HL-60 (cell line): ENCODE measurements at regions not wholly inside any gene's neighbourhood (a gene's known extent, or its start where the extent isn't known, plus 50 kb on each side); places are given as distances from the start of the nearest gene placed in this dataset.
"Not testable (repeated sequence)": the region's sequence is repeated elsewhere in the genome, so short reads cannot be mapped to it uniquely, and the experiment has no call there.

Experiments
- DNase-seq, 2 experiments: peaks; one replicate each; pipeline ENCODE4 v3.0.0-alpha.2; 2010 to 2020; ENCODE audit warnings: low read depth in 1 of 2, low spot score in 1 of 2
- H3K27ac ChIP-seq: fragments of 250-450 bp; sonication (Bioruptor Pico); replicated peaks from 2 replicates; pipeline ENCODE4 v1.5.1; 2020; ENCODE audit warnings: mild to moderate bottlenecking, moderate library complexity
- H3K27me3 ChIP-seq: fragments of 250-450 bp; sonication (Bioruptor Pico); 2 replicates; pipeline ENCODE4 v1.5.1; 2021; ENCODE audit warnings: mild to moderate bottlenecking, moderate library complexity; ENCODE audit not compliant: insufficient read depth, poor library complexity, severe bottlenecking
- H3K4me3 ChIP-seq: replicated peaks from 2 replicates; pipeline ENCODE4 v1.5.1; 2011; ENCODE audit warnings: mild to moderate bottlenecking, control low read depth, low read length; ENCODE audit not compliant: insufficient read depth
- GABPA ChIP-seq: IDR thresholded peaks from 2 replicates; pipeline ENCODE4 v1.6.1; 2012; ENCODE audit warnings: low read depth
- POLR2AphosphoS5 ChIP-seq: IDR thresholded peaks from 2 replicates; pipeline ENCODE4 v1.6.1; 2012; ENCODE audit warnings: low read depth
- TF ChIP-seq, protein P1 (sequence below): IDR thresholded peaks from 2 replicates; pipeline ENCODE4 v1.6.1; 2012; ENCODE audit warnings: low read depth; ENCODE audit not compliant: insufficient replicate concordance

DNA sequence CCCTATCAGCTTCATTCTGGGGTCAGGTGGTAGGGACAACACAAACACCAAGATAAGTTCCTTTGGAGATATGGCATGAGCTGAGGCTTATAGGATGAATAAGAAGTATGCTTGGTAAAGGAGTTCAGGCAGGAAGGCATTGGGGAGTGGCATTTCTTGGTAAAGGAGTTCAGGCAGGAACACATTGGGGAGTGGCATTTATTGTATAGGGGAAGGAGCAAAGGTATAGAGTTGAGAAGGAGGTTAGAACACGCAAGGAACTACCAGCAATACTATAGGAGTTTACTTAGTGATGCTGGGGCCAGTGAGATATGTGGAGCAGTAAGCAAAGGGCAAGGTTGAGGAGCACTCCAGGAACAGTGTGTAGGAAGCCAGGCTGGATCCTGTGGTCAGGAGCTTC lies 625.9 kb downstream of the TTLL7 start:
- H3K27ac ChIP-seq, H3K27me3 ChIP-seq, DNase-seq, H3K4me3 ChIP-seq: not testable (repeated sequence)

DNA sequence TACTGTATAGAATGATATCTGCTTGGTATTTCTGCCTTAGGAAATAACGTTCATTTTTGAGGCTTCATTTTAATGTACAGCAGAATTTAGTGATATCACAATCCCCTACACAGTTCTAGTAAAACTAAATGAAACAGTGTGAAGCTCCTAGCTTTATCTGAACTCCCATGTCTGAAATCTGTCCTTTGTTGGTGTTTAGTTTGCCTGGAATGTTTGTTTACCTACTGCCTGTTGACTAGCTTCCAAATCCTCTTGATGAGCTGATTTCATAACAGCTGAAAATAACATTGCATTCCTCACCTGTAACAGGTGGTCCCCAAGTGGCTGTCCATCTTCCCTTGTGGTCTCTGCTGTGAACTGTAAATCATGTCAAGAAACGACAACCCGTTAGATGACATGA lies 629.1 kb downstream of the TTLL7 start:
- not testable (repeated sequence) for DNase-seq, H3K27ac ChIP-seq, H3K27me3 ChIP-seq, H3K4me3 ChIP-seq

DNA sequence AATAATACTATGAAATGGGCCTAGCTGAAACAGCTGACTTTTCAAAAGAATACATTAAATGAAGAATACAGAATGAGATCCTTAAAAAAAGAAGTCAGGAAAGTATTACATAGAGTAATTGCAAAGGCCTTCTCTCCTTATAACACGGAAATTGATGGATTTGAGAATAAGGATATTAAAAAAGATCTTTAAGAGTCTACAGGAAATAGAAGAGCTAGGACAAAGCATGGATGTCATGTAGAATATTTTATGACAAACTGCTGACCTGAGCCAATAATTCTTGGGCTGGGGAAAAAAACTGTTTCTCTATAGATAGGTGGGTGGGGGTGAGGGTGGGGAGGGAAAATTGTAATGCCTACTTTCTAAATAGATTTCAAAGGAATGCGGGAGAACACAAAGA lies 633.6 kb downstream of the TTLL7 start:
- H3K27ac ChIP-seq, H3K4me3 ChIP-seq, H3K27me3 ChIP-seq, DNase-seq: not testable (repeated sequence)

DNA sequence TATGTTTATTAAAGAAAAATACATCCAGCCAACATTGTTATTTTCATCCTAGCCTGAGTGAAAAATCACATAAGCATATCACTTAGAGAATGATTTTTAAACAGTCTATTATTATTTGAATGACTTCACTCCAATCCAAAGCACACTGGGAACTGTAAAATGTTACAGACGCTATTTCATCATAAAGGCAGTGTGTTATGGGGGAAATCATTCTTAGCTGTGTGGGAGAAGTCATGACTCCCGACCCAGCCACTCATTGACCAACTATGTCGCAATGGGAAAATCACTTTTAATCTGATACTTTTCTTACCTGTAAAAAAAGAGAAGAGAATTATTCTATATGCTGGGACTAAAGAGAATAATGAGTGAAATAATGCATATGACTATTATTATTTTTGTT lies 653.6 kb downstream of the TTLL7 start:
- not testable (repeated sequence) for H3K4me3 ChIP-seq, H3K27ac ChIP-seq, DNase-seq, H3K27me3 ChIP-seq

DNA sequence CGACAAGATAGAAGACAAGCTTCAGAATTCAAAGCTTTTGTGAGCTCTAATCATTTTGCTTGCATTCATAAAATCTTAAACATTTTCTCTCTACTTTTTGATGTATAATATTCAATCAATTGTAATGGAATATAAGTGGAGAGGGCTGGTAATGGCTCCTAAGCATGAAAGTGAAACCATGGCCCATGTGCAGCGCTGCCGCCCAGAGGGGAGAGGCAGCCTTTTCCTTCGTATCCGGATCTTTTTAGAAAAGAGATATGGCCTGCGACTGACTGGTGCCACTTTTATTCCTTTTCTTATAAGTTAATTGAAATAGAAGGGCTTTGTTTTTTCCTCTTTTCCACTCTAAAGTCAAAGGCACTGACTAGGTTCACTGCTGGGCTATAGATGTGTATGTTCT lies 655.2 kb downstream of the TTLL7 start:
- not testable (repeated sequence) for H3K27me3 ChIP-seq, H3K4me3 ChIP-seq, DNase-seq, H3K27ac ChIP-seq

DNA sequence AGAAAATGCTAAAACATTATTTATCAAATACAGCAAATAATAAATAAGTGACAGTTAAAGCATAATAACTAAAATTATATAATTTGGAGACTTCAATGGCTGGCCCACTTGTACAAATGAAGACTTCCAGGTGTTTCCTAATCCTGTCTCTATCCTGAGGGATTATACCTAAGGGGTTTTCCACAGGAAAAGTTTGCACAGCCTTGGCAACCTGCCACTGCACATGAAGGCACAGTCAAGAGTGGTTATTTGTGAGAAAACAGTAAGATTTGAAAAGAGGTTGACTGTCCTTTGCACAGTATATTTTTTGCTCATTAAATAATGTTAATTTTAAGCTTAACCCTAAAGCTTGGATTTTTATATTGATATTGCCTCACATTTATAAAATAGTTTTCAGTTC lies 655.9 kb downstream of the TTLL7 start:
- not testable (repeated sequence) for DNase-seq, H3K27ac ChIP-seq, H3K4me3 ChIP-seq, H3K27me3 ChIP-seq

DNA sequence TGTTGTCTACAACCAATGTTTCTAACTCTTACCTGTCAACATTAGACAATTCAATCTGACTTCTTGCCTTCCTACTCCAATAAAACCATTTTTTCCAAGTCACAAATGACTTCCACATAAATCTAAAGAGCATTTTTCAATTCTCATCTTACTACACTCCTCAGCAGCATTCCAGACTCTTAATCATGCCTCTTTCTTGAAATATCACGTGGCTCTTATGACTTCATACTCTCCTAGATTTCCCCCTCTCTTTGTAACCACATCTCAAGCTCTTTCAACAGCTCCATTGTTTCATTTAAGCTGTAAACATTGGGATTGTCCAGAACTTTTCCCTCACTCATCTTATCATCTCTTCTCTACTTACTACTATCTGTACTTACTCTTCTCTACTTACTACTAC lies 666.6 kb downstream of the TTLL7 start:
- not testable (repeated sequence) for H3K27ac ChIP-seq, H3K27me3 ChIP-seq, H3K4me3 ChIP-seq, DNase-seq

DNA sequence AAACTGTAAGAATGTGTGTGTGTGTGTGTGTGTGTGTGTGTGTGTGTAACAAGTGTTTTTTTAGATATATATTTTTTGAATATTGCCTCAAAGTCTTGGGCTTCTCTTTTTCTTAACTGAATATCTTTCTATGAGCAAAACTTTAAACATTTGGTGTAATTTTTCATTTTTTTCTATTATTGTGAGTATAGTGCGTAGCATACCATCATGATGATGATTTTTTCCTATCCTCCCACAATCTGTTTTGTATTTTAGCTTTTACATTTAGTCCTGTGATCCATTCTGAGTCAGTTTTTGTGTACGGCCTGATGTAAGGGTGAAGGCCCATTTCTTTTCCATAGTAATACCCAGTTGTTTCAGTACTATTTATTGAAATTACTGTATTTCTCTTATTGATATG lies 680.6 kb downstream of the TTLL7 start:
- Histone ChIP-seq H3K4me3 (no peak overlapping the region), H3K27ac (no peak overlapping the region), H3K27me3 (no peaks in the 10 kb centered on the region)
- DNase-seq: no peak
- TF ChIP-seq GABPA (no peak), POLR2AphosphoS5 (no peak)
- TF ChIP-seq, protein P1, sequence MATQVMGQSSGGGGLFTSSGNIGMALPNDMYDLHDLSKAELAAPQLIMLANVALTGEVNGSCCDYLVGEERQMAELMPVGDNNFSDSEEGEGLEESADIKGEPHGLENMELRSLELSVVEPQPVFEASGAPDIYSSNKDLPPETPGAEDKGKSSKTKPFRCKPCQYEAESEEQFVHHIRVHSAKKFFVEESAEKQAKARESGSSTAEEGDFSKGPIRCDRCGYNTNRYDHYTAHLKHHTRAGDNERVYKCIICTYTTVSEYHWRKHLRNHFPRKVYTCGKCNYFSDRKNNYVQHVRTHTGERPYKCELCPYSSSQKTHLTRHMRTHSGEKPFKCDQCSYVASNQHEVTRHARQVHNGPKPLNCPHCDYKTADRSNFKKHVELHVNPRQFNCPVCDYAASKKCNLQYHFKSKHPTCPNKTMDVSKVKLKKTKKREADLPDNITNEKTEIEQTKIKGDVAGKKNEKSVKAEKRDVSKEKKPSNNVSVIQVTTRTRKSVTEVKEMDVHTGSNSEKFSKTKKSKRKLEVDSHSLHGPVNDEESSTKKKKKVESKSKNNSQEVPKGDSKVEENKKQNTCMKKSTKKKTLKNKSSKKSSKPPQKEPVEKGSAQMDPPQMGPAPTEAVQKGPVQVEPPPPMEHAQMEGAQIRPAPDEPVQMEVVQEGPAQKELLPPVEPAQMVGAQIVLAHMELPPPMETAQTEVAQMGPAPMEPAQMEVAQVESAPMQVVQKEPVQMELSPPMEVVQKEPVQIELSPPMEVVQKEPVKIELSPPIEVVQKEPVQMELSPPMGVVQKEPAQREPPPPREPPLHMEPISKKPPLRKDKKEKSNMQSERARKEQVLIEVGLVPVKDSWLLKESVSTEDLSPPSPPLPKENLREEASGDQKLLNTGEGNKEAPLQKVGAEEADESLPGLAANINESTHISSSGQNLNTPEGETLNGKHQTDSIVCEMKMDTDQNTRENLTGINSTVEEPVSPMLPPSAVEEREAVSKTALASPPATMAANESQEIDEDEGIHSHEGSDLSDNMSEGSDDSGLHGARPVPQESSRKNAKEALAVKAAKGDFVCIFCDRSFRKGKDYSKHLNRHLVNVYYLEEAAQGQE: no peak

DNA sequence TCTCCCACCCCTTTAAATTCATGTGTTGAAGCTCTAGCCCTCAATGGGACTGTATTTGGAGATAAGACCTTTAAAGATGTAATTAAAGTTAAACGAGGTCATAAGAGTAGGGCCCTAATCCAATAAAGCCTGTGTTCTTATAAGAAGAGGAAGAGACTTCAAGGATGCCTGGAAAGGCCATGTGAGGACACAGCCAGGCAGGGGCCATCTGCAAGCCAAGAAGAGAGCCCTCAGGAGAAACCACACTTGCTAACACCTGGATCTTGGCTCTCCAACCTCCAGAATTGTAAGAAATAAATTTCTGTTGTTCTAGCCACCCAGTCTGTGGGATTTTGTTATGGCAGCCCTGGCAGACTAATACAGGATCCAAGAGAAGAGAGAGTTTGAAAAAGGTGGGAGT lies 683.5 kb downstream of the TTLL7 start:
- not testable (repeated sequence) for H3K27me3 ChIP-seq, DNase-seq, H3K4me3 ChIP-seq, H3K27ac ChIP-seq

DNA sequence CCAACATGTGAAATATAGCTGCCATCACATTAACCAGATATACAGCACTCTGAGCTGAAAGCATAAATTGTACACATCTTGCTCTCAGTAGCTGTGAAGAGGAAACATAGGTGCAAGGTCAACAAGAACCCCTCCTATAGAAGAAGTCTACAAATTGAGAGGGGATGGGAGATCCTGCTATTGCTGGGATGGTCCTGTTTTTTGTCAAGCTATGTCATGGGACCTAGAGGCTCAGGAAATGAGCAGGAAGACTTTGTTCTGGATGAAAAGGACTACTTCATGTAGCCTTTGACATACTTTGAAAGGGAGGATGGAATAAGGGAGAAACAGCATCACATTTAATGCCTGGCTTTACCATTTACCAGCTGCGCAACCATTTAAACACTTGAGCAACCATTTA lies 688.8 kb downstream of the TTLL7 start:
- DNase-seq, H3K27ac ChIP-seq, H3K27me3 ChIP-seq, H3K4me3 ChIP-seq: not testable (repeated sequence)

DNA sequence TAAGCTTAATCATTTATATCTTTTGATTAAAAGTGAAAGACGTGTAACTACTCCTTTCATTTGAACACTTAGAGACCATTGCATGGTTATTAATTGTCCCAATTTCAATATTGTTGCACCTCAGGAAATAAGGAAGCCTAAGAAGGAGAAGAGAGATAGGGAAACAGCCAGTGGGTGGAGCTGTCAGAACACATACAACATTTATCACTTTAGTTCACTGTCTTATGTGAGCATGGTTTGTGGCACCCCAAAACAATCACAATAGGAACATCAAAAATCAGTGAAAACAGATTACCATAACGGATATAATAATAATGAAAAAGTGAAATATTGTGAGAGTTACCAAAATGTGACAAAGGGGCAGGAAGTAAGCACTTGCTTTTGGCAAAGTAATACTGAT lies 689.9 kb downstream of the TTLL7 start:
- not testable (repeated sequence) for H3K27me3 ChIP-seq, H3K4me3 ChIP-seq, H3K27ac ChIP-seq, DNase-seq

DNA sequence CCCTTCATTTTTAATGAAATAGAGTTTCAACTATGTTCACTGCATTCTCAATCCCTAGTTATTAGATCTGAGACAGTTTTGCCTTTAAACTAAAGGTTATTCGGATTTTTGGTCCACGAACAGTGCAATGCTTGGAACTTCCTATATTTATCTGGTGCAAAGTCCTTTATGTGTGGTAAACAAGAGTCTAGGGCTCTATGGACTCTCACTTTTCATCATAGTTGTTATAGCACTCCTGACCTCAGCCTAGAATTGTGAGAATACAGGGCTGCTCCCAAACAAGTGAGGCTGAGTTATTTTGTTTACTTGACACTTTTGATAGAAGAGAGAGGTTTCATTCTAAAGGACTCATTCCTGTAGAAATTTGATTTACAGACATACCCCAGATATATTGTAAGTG lies 692.1 kb downstream of the TTLL7 start:
- not testable (repeated sequence) for H3K4me3 ChIP-seq, H3K27ac ChIP-seq, DNase-seq, H3K27me3 ChIP-seq

DNA sequence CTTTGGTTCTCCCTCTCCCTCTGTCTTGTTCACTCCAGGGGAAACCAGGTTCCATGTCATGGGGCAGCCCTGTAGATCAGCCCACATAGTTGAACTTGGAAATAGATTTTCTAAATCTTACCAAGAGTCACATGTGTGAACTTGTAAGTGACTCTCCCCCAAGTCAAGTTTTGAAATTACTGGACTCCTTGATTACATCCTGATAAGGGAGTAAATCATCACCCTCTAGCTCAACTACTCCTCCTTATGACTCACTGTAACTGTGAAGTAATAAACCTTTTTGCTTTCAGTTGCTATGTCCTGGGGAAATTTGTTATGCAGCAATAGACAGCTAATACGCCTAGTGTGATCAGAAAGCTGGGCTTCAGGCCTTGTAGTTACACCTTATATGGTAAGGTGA lies 703.3 kb downstream of the TTLL7 start:
- H3K27me3 ChIP-seq, H3K27ac ChIP-seq, DNase-seq, H3K4me3 ChIP-seq: not testable (repeated sequence)

DNA sequence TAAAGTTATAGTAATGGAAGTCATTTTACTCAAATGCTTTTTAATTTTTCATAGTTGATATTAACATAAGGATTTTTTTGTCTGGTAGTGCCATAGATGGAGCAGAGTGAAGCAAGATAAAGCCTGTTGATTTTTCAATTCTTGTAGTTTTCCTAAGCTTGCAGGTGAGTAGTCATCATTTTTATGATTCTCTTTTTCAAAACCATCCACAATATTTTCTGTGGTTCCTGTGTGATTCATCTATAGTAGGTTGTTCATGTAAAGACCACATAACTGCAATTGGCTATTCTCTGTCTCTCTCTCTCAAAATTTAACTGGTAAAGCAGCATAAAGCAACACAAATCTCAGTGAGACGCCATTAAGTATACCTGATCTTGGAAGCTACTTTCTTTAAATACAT lies 711.5 kb downstream of the TTLL7 start:
- not testable (repeated sequence) for DNase-seq, H3K27ac ChIP-seq, H3K27me3 ChIP-seq, H3K4me3 ChIP-seq
